ENCODE measurements at regions not wholly inside any gene's neighbourhood (a gene's known extent, or its start where the extent isn't known, plus 50 kb on each side); places are given as distances from the start of the nearest gene placed in this dataset.

GRCh38 chr12:93245543-93245942, 132.2 kb upstream of the NUDT4 start:
- no peaks in the 10 kb centered on the region for H3K79me2 ChIP-seq (ENCODE audit: insufficient read depth, low read length)
- intact Hi-C loops (cut with micrococcal nuclease) = no loop called here
- POLR2A ChIA-PET = no interaction called here
- H3K4me3 ChIP-seq (replicated peaks in 1 of 2; ENCODE audit: low read depth in 1 of 2, low read length in 2 of 2) = no peak overlapping the region
- no peaks in the 10 kb centered on the region for H3K36me3 ChIP-seq (ENCODE audit: control insufficient read depth in 1 of 2, insufficient read depth in 2 of 2, low read length in 2 of 2)
- H2AFZ ChIP-seq (ENCODE audit: low read depth, low read length, poor library complexity, severe bottlenecking) = no peak overlapping the region
- CTCF ChIA-PET = no interaction called here
- RAD21 ChIA-PET (ENCODE audit: low non-redundant PET in 1 of 2, low total read pairs in 2 of 2, uncharacterized antibody in 2 of 2, unreplicated experiment in 2 of 2) = no interaction called here
- DNase-seq (ENCODE audit: low read depth, low spot score) (no peak), ATAC-seq (no peak)
- no TSS peak for BruUV-seq (replicated peaks)
- no peak overlapping the region for H3K4me2 ChIP-seq (ENCODE audit: low read length)
- H3K27me3 ChIP-seq (ENCODE audit: insufficient read depth, low read length) = no peaks in the 10 kb centered on the region
- H3K4me1 ChIP-seq (ENCODE audit: control insufficient read depth in 1 of 2, insufficient read depth in 2 of 2, low read length in 2 of 2) = 0 out of 4 replicates have a peak, but pooled peaks cover 0 to 3% of the 10 kb centered on the region in 2 experiments
- no peak overlapping the region for H3K27ac ChIP-seq (ENCODE audit: low read depth, low read length)
- no peak for TF ChIP-seq FOSL1 (IDR thresholded peaks at IDR 0.05; ENCODE audit: low read depth)
- TF ChIP-seq POLR2AphosphoS5 (IDR thresholded peaks at IDR 0.05; ENCODE audit: low read depth, low read length) = no peak
- TF ChIP-seq, protein P1, sequence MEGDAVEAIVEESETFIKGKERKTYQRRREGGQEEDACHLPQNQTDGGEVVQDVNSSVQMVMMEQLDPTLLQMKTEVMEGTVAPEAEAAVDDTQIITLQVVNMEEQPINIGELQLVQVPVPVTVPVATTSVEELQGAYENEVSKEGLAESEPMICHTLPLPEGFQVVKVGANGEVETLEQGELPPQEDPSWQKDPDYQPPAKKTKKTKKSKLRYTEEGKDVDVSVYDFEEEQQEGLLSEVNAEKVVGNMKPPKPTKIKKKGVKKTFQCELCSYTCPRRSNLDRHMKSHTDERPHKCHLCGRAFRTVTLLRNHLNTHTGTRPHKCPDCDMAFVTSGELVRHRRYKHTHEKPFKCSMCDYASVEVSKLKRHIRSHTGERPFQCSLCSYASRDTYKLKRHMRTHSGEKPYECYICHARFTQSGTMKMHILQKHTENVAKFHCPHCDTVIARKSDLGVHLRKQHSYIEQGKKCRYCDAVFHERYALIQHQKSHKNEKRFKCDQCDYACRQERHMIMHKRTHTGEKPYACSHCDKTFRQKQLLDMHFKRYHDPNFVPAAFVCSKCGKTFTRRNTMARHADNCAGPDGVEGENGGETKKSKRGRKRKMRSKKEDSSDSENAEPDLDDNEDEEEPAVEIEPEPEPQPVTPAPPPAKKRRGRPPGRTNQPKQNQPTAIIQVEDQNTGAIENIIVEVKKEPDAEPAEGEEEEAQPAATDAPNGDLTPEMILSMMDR (IDR thresholded peaks at IDR 0.05 in 2 of 3, conservative IDR thresholded peaks at IDR 0.05 in 1 of 3; ENCODE audit: borderline replicate concordance in 1 of 3, insufficient read depth in 1 of 3, low read depth in 2 of 3, low read length in 2 of 3) = no peak
- no peaks in the 10 kb centered on the region for H4K20me1 ChIP-seq (ENCODE audit: insufficient read depth)
- H3K9ac ChIP-seq (ENCODE audit: low read length) = no peak overlapping the region
- H3K9me3 ChIP-seq (ENCODE audit: control insufficient read depth in 1 of 2, insufficient read depth in 1 of 2, low read depth in 1 of 2, low read length in 2 of 2) = no peaks in the 10 kb centered on the region
- no peaks in the 10 kb centered on the region for H3K9me2 ChIP-seq (ENCODE audit: insufficient read depth)

DNA sequence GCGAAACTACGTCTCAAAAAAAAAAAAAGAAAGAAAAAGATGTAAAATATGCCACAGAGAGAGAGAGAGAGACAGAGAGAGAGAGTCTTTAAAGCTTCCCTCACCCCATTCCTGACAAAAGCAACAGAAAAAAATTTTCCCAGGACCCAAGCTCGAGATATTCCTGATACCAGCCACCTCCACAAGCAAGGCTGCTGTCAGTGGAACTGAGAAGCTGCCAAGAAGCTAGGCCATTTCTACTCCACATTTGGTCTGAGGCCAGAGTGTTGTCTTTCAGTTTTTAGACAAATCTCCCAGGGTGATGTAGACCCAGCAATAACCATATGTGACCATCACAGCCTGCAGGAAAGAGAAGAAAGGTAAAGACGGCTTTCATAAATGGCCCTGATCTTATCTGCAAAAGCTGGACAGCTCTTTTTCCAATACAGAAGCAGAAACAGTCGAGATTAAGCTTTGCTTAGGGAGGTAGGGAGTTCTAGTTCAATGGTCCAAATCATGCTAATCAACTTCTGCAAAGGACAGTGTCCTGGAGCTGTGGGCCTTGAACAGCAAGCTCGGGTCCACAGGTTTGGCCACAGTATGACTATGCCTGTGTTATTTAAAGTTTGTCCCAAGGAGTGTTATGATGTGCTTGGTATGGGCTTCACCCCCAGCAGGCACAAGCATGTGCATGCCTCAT, 130.3 kb upstream of the NUDT4 start:
- H3K9me3 ChIP-seq (ENCODE audit: control insufficient read depth in 1 of 2, insufficient read depth in 1 of 2, low read depth in 1 of 2, low read length in 2 of 2) = no peaks in the 10 kb centered on the region
- ChIA-PET RAD21 (ENCODE audit: low non-redundant PET in 1 of 2, low total read pairs in 2 of 2, uncharacterized antibody in 2 of 2, unreplicated experiment in 2 of 2) (no interaction called here), POLR2A (no interaction called here), CTCF (no interaction called here)
- H3K79me2 ChIP-seq (ENCODE audit: insufficient read depth, low read length) = no peaks in the 10 kb centered on the region
- no peak overlapping the region for H3K9ac ChIP-seq (ENCODE audit: low read length)
- no peak overlapping the region for H3K4me2 ChIP-seq (ENCODE audit: low read length)
- 0 out of 4 replicates have a peak, but pooled peaks cover 0 to 3% of the 10 kb centered on the region in 2 experiments for H3K4me1 ChIP-seq (ENCODE audit: control insufficient read depth in 1 of 2, insufficient read depth in 2 of 2, low read length in 2 of 2)
- H2AFZ ChIP-seq (ENCODE audit: low read depth, low read length, poor library complexity, severe bottlenecking) = no peak overlapping the region
- no TSS peak for BruUV-seq (replicated peaks)
- H3K4me3 ChIP-seq (replicated peaks in 1 of 2; ENCODE audit: low read depth in 1 of 2, low read length in 2 of 2) = no peak overlapping the region
- intact Hi-C loops (cut with micrococcal nuclease) = no loop called here
- no peaks in the 10 kb centered on the region for H4K20me1 ChIP-seq (ENCODE audit: insufficient read depth)
- no peak for ATAC-seq
- DNase-seq (ENCODE audit: low read depth, low spot score) = no peak
- H3K9me2 ChIP-seq (ENCODE audit: insufficient read depth) = no peaks in the 10 kb centered on the region
- H3K36me3 ChIP-seq (ENCODE audit: control insufficient read depth in 1 of 2, insufficient read depth in 2 of 2, low read length in 2 of 2) = no peaks in the 10 kb centered on the region
- H3K27me3 ChIP-seq (ENCODE audit: insufficient read depth, low read length) = no peaks in the 10 kb centered on the region
- H3K27ac ChIP-seq (ENCODE audit: low read depth, low read length) = no peak overlapping the region
- TF ChIP-seq REST (IDR thresholded peaks at IDR 0.05; ENCODE audit: low read depth) = no peak
- TF ChIP-seq EZH2phosphoT487 (IDR thresholded peaks at IDR 0.05; ENCODE audit: borderline replicate concordance) = no peak
- TF ChIP-seq, protein P2, sequence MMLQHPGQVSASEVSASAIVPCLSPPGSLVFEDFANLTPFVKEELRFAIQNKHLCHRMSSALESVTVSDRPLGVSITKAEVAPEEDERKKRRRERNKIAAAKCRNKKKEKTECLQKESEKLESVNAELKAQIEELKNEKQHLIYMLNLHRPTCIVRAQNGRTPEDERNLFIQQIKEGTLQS (IDR thresholded peaks at IDR 0.05) = no peak
- no peak for TF ChIP-seq ZBTB33 (IDR thresholded peaks at IDR 0.05; ENCODE audit: extremely low read depth, insufficient replicate concordance, low read length)
- TF ChIP-seq RAD21 (IDR thresholded peaks at IDR 0.05; ENCODE audit: low read depth) = no peak
- TF ChIP-seq FOSL1 (IDR thresholded peaks at IDR 0.05; ENCODE audit: low read depth) = no peak
- no peak for TF ChIP-seq TCF7L2 (IDR thresholded peaks at IDR 0.05; ENCODE audit: borderline replicate concordance, extremely low read depth, insufficient read depth, insufficient read length)
- no peak for TF ChIP-seq CEBPB (IDR thresholded peaks at IDR 0.05; ENCODE audit: low read depth)
- no peak for TF ChIP-seq SP1 (IDR thresholded peaks at IDR 0.05; ENCODE audit: low read depth)
